GM23248 (cell line): ENCODE measurements at regions not wholly inside any gene's neighbourhood (a gene's known extent, or its start where the extent isn't known, plus 50 kb on each side); places are given as distances from the start of the nearest gene placed in this dataset.

Source experiments
- EZH2 ChIP-seq: fragments of 200-600 bp; sonication (generic); IDR thresholded peaks from 2 replicates; pipeline ENCODE4 v1.6.1; 2018; ENCODE audit warnings: antibody characterized with exemption, mild to moderate bottlenecking; ENCODE audit not compliant: insufficient read depth, poor library complexity, severe bottlenecking
- EZH2phosphoT487 ChIP-seq: fragments of 200-600 bp; sonication (generic); IDR thresholded peaks from 2 replicates; pipeline ENCODE4 v1.6.1; 2018; ENCODE audit warnings: antibody characterized with exemption, moderate library complexity, mild to moderate bottlenecking, low read depth; ENCODE audit not compliant: insufficient read depth

DNA sequence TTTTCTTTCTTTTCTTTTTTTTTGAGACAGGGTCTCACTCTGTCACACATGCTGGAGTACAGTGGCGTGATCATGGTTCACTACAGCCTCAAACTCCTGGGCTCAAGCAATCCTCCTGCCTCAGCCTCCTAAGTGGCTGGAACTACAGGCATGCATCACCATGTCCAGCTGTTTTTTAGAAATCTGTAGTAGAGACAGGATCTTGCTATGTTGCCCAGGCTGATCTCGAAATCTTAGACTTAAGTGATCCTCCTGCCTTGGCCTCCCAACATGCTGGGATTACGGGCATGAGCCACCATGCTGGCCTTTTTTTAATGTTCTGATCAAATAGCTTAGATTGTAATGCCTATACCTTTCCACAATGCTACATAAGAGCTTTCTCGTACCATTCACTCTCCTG is 107.0 kb upstream of the KCTD7 start:
- TF ChIP-seq EZH2 (no peak), EZH2phosphoT487 (no peak)
